ENCODE measurements at regions not wholly inside any gene's neighbourhood (a gene's known extent, or its start where the extent isn't known, plus 50 kb on each side); places are given as distances from the start of the nearest gene placed in this dataset.
"Not testable (repeated sequence)": the region's sequence is repeated elsewhere in the genome, so short reads cannot be mapped to it uniquely, and the experiment has no call there.

DNA sequence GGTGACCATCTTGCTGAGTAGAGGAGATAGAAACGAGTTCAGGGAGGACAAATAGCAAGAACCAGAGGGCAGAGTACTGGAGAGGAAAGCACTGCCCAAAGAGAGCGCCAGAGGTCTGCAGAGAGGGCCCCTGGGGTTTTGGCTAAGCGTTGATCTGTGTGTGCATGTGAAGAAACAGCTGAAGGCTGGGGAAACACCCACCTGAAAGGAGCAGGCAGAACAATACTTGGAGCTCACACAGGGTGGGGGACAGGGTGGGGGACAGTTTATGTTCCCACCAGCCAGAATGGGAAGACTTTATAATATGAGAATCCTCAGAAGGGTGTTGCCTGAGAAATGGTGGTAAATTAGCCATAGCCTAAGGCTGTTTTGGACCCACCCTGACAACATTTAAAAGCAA is 200.4 kb downstream of the NPIPB11 start:
- 25% methylated on average over 3 of the region's 3 CpGs for WGBS (ENCODE audit: low lambda C conversion rate)
- DNase-seq (ENCODE audit: low spot score); H3K9ac ChIP-seq (ENCODE audit: insufficient read depth, low read depth, low read length); H3K27me3 ChIP-seq (ENCODE audit: control insufficient read depth in 1 of 2, insufficient read depth in 2 of 2, low read length in 2 of 2); H3K4me3 ChIP-seq (replicated peaks in 1 of 3; ENCODE audit: insufficient read depth in 1 of 3, low read depth in 2 of 3, low read length in 3 of 3); BruUV-seq (replicated peaks); H3K4me2 ChIP-seq (ENCODE audit: low read depth, low read length); H4K20me1 ChIP-seq (ENCODE audit: insufficient read depth, low read length); POLR2A ChIA-PET; H3K79me2 ChIP-seq (ENCODE audit: insufficient read depth, low read length); FAIRE-seq; intact Hi-C loops (cut with micrococcal nuclease; ENCODE audit: unreplicated experiment); CTCF ChIA-PET (ENCODE audit: low intra/inter-chr PET ratio, low total read pairs); H2AFZ ChIP-seq (ENCODE audit: low read length); H3K9me3 ChIP-seq (ENCODE audit: low read length); H3K27ac ChIP-seq (ENCODE audit: extremely low read length, insufficient read depth, low read length); H3K36me3 ChIP-seq (replicated peaks in 1 of 2; ENCODE audit: control insufficient read depth in 1 of 2, insufficient read depth in 2 of 2, low read length in 2 of 2); ATAC-seq: not testable (repeated sequence)
- peaks cover 38% of the 10 kb centered on the region for H3K4me1 ChIP-seq (ENCODE audit: insufficient read depth, low read length)
- in situ Hi-C loops (cut with HindIII; ENCODE audit: extremely low pct_ligation_motif_present, low pct_unique_long_range_greater_than_20kb): loop anchor here (25.0 kb wide), 1 partner anchor 94 kb away; no protein-coding TSS in a partner anchor

DNA sequence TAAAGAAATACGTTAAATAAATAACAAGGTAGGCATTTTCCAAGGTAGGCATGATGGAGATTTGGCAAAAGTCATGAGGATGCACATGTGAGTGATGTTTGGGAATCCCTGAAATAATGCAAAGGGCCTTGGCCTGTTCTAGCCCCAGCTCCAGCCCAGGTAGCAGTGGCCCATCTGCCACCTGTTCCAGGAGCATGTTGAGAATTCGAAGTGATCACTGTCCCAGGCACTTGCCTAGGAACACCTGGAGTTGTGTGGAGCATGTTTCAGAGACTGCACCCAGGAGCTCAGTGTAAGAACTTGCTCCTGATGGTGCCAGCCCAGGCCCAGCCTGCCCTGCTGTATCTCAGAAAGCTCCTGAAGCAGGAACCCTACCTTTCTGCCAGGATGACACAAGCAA is 201.4 kb downstream of the NPIPB11 start:
- H4K20me1 ChIP-seq (ENCODE audit: insufficient read depth, low read length); H3K79me2 ChIP-seq (ENCODE audit: insufficient read depth, low read length); DNase-seq (ENCODE audit: low spot score); CTCF ChIA-PET (ENCODE audit: low intra/inter-chr PET ratio, low total read pairs); FAIRE-seq; BruUV-seq (replicated peaks); H3K4me3 ChIP-seq (replicated peaks in 1 of 3; ENCODE audit: insufficient read depth in 1 of 3, low read depth in 2 of 3, low read length in 3 of 3); H3K4me2 ChIP-seq (ENCODE audit: low read depth, low read length); H3K27ac ChIP-seq (ENCODE audit: extremely low read length, insufficient read depth, low read length); H3K36me3 ChIP-seq (replicated peaks in 1 of 2; ENCODE audit: control insufficient read depth in 1 of 2, insufficient read depth in 2 of 2, low read length in 2 of 2); intact Hi-C loops (cut with micrococcal nuclease; ENCODE audit: unreplicated experiment); H3K9me3 ChIP-seq (ENCODE audit: low read length); H3K9ac ChIP-seq (ENCODE audit: insufficient read depth, low read depth, low read length); ATAC-seq; H3K27me3 ChIP-seq (ENCODE audit: control insufficient read depth in 1 of 2, insufficient read depth in 2 of 2, low read length in 2 of 2); H2AFZ ChIP-seq (ENCODE audit: low read length); POLR2A ChIA-PET: not testable (repeated sequence)
- peaks cover 38% of the 10 kb centered on the region for H3K4me1 ChIP-seq (ENCODE audit: insufficient read depth, low read length)
- in situ Hi-C loops (cut with HindIII; ENCODE audit: extremely low pct_ligation_motif_present, low pct_unique_long_range_greater_than_20kb): loop anchor here (25.0 kb wide), 1 partner anchor 93 kb away; no protein-coding TSS in a partner anchor
- 35% methylated on average over 2 of the region's 2 CpGs for WGBS (ENCODE audit: low lambda C conversion rate)

DNA sequence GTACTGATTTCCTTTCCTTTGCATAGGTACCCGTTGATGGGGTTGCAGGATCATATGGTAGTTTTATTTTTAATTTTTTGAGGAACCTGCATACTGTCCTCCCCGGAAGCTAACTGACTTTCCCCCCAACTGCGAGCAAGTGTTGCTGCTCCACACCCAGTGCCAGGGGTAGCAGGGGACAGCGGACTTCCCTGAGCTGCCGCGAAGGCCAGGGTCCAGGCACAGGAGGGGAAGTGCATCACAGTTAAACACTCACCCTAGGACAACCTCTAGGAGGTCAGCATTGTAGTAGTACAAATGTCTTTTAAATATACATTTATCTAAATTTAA is 201.7 kb downstream of the NPIPB11 start:
- no peak overlapping the region for H3K9ac ChIP-seq (ENCODE audit: insufficient read depth, low read depth, low read length)
- H3K36me3 ChIP-seq (replicated peaks in 1 of 2; ENCODE audit: control insufficient read depth in 1 of 2, insufficient read depth in 2 of 2, low read length in 2 of 2): no peaks in the 10 kb centered on the region
- ATAC-seq (no peak), FAIRE-seq (no peak), DNase-seq (ENCODE audit: low spot score) (no peak)
- H3K4me3 ChIP-seq (replicated peaks in 1 of 3; ENCODE audit: insufficient read depth in 1 of 3, low read depth in 2 of 3, low read length in 3 of 3): no peak overlapping the region
- no peak overlapping the region for H3K4me2 ChIP-seq (ENCODE audit: low read depth, low read length)
- H2AFZ ChIP-seq (ENCODE audit: low read length): no peak overlapping the region
- no peaks in the 10 kb centered on the region for H3K9me3 ChIP-seq (ENCODE audit: low read length)
- ChIA-PET POLR2A (no interaction called here), CTCF (ENCODE audit: low intra/inter-chr PET ratio, low total read pairs) (no interaction called here)
- no peaks in the 10 kb centered on the region for H3K27me3 ChIP-seq (ENCODE audit: control insufficient read depth in 1 of 2, insufficient read depth in 2 of 2, low read length in 2 of 2)
- H3K79me2 ChIP-seq (ENCODE audit: insufficient read depth, low read length): no peaks in the 10 kb centered on the region
- in situ Hi-C loops (cut with HindIII; ENCODE audit: extremely low pct_ligation_motif_present, low pct_unique_long_range_greater_than_20kb): loop anchor here (25.0 kb wide), 1 partner anchor 92 kb away; no protein-coding TSS in a partner anchor
- TF ChIP-seq, protein P1, sequence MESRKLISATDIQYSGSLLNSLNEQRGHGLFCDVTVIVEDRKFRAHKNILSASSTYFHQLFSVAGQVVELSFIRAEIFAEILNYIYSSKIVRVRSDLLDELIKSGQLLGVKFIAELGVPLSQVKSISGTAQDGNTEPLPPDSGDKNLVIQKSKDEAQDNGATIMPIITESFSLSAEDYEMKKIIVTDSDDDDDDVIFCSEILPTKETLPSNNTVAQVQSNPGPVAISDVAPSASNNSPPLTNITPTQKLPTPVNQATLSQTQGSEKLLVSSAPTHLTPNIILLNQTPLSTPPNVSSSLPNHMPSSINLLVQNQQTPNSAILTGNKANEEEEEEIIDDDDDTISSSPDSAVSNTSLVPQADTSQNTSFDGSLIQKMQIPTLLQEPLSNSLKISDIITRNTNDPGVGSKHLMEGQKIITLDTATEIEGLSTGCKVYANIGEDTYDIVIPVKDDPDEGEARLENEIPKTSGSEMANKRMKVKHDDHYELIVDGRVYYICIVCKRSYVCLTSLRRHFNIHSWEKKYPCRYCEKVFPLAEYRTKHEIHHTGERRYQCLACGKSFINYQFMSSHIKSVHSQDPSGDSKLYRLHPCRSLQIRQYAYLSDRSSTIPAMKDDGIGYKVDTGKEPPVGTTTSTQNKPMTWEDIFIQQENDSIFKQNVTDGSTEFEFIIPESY (CRISPR knock-in tag; IDR thresholded peaks at IDR 0.05): peak; percentile 87
- TF ChIP-seq ZC3H13 (CRISPR knock-in tag; IDR thresholded peaks at IDR 0.05): no peak
- H3K27ac ChIP-seq (ENCODE audit: extremely low read length, insufficient read depth, low read length): no peak overlapping the region
- peaks cover 38% of the 10 kb centered on the region for H3K4me1 ChIP-seq (ENCODE audit: insufficient read depth, low read length)
- WGBS (ENCODE audit: low lambda C conversion rate): 45% methylated on average over 6 of the region's 6 CpGs
- intact Hi-C loops (cut with micrococcal nuclease; ENCODE audit: unreplicated experiment): no loop called here
- H4K20me1 ChIP-seq (ENCODE audit: insufficient read depth, low read length): no peaks in the 10 kb centered on the region
- BruUV-seq (replicated peaks): no TSS peak

All from HepG2 (cell line).